DMS153 treated with DMSO at 0.1 percent for 48 hours (cell line): ENCODE measurements at regions not wholly inside any gene's neighbourhood (a gene's known extent, or its start where the extent isn't known, plus 50 kb on each side); places are given as distances from the start of the nearest gene placed in this dataset.

ENCODE experiments used
- DNase-seq: peaks from one replicate; lab custom pipeline; 2025; ENCODE audit not compliant: unreplicated experiment; lab: John Stamatoyannopoulos, UW

DNA sequence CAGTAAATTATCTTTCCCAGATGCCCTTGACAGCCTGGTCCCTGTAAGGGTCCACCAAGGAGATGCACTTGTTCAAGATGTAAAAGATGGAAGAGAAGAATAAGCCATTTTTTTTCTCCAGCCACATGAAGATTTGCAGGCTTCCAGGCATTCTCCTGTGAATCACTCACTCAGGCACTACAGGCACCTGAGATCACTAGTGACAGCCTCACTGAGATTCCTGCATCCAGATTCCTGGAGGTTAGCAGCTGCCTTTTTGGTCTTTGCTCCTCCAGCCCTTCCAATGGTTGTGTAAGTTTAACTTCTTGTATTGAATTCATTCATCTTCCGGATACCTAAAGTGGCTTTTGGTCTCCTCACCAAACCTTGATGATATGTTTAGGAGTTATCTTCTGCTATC is 630.2 kb upstream of the CADM1 start:
- no peak for DNase-seq

DNA sequence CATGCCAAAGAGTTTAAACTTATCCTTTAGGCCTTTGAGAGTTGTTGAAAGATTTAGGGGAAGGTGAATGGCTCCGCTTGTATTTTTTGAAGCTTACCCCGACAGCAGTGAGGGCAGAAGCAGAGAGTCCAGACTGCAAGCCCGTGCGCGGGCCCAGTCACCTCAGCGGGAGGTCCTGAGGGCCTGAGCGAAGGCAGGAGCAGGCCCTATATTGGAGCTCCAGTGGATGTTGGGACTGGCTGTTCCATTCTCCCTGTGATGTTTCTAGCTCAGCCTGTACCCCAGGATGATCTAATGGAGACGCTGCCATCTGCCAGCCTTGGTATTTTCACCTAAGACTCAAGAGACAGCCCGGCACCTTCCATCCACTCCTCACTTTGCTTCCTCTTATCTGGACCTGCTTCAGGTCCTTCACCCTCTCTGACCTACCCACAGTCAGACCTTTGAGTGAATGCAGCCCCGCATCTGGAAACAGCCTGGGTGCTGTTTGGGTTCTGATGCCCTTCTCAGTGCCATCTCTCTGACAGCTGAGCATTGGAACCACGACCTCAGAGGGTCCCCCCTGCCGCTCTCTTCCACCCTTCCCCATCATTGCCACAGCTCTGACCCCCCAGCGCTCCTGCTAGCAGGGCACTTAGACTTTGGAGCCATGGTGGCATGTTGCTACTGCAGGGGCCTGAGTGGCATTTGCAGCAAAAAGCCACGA is 628.2 kb upstream of the CADM1 start:
- DNase-seq, result no peak

DNA sequence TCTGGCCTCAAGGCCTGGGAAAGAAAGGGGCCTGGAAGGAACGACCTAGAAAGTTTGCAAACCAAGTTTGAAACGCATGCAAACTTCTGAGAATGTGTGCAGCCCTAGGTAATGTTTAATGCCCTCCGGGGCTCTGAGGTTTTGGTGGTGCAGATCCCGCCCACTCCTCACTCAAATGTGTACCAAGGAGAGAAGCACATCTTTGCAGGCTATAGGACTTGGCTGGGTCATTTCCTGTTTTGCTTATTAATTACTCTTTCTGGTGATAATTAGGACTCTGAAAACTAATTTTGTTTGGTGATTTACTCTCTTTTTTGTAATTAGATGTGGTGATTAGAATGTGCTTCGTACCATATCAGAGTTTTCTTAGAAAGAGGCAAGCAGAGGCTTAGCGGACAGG is 625.9 kb upstream of the CADM1 start:
- DNase-seq, result no peak

DNA sequence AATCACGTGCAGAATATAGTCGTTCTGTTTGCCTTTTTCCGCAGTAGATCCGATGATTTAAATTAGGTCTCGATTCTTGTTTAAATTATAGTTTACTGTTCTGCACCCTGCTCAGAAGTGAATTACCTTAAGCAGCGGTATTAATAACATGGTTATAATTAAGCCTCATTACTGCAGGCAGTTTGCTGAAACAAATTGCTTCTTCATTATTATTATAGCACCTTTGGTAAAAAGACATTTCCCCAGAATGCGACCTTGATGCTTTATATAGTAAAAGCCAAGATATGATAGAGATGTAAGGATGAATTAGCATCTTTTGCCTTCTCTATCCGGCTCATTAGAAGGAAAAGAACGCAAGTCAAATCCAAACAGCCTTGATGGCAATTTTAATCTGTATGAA is 625.2 kb upstream of the CADM1 start:
- DNase-seq, result no peak

DNA sequence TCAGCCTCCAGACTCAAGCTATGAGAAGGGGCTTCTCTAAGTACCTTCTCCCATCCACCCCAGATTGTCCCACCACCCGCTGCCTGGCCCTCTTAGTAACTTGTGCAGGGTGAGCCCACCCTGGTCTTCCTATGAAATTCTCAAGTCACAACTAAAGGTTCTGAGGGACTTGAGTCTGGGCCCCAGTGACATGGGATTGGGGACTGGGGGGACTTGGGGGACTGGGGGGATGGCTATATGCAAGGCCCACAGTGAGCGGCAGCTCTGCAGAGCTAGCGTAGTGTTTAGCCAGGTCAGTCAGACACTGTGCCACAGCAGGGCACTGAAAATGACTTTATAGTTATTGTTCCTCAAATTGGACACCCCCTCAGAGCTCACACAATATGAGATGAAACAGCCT is 622.3 kb upstream of the CADM1 start:
- no peak for DNase-seq

DNA sequence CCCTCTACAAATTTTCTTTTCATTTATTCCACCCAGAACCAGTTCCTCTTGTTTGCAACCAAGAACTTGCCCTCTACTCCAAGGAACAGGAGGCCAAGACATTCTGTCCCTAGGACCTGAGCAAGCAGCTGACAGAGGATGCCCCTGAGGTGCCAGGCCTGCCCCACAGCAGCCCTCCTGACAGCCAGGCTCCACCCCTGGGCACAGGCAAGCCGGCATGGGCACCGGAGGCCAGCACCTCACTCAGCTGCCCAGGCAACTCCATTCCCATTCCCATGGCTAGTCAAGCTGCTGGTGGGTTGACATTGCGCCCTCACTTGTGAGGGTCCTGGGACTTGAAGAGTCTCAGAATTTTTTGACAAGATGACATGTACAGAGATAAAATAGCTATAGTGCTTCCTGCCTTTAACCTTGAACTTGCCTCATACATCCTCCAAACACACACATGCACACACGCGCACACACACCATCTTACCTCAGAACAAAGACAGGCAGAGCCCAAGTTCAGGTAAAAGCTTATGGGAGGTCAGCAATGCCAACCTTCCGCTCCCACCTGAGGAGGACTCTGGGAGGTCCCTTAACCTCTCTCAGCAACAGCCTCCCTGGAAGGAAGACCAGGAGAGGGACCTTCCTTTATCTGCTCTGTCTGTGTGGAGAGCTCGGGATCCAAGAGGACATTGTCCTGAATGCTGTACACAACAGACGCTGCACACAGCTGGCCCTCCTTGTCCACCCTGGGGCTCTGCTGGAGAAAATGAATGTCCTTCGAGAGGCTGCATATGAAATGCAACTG is 620.9 kb upstream of the CADM1 start:
- DNase-seq, result no peak

DNA sequence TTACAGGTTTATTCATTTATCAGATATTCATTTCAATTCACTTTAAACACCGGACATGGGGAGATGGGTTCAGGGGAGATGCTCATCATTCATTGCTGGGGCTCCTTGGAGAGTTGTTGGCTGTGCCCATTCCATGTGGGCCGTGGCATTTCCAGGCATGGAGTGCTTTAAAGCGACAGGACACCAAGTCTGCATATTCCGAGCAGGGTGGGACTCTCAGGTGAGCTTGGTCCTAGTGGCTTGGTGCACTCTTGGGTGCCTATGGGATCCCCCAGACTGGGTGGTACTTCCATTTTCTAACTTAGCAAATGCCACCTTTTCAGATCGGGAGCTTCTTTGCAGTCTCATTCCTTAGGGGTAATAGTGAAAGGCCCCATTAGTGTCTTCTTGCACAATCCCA is 619.5 kb upstream of the CADM1 start:
- DNase-seq, result no peak

DNA sequence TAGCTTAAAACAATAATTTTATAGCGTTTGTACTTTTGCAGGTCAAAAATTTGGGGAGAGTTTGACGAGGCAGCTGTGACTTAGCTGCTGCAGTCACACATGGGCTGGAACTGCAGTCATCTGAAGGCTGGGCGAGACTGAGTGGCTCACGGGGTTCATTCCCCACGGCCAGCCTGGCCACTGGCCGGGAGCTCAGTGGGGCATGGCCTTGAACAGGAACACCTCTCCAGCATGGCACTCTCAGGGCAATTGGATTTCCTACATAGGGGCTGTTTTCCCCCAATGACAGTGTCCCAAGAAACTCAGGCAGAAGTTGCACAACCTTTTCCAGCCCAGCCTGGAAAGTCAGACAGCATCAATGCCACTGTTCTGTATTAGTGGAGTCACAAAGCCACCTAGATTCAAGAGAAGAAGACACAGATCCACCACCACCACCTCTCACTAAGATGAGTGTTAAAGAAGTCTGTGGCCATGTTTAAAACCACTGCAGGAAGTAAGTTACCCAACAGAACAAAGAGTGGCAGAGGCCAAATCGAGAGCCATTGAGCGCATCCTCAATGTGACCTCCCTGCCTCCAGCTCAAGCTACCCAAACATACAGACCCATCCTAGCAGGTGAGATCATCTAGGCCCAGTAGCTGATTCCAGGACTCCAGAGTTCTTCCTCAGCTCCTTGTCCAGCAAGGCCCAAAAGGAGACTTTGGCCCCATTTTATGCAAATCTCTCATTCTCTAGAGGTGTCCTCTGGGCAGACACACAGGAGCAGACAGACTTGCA is 618.7 kb upstream of the CADM1 start:
- no peak for DNase-seq

DNA sequence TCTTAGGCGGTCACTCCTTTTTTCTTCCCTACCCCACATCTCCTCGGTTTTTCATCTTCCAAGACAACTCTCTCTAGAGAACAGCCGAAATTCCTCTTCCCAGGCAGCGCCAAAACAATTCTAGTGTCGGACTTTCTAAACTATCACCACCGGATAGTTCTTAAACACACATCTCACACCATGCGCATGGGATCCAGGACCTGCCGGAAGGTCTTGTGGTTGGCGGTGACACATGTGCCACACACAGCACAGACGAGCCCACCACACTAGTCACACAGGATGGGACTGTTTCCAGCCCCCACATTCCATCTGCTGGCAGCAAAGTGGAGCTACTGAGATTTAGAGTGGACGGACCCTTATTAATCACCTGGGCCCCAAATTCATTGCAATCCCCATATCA is 614.9 kb upstream of the CADM1 start:
- DNase-seq, result no peak

DNA sequence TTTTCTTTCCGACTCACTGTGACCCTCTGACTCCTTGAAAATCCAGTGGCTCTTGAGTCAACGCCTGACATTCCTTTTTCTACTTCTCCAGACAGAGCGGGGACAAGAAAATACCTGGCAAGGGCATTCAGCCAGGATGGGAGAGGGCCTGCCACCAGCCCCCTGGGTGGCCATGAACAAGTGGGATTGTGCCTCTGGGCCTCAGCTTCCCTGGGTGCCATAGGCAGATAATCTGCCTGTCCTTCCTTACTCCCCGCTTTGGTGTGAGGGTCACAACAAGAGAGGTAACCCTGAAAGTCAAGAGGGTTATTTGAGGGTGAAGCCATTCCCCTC is 613.9 kb upstream of the CADM1 start:
- no peak for DNase-seq

DNA sequence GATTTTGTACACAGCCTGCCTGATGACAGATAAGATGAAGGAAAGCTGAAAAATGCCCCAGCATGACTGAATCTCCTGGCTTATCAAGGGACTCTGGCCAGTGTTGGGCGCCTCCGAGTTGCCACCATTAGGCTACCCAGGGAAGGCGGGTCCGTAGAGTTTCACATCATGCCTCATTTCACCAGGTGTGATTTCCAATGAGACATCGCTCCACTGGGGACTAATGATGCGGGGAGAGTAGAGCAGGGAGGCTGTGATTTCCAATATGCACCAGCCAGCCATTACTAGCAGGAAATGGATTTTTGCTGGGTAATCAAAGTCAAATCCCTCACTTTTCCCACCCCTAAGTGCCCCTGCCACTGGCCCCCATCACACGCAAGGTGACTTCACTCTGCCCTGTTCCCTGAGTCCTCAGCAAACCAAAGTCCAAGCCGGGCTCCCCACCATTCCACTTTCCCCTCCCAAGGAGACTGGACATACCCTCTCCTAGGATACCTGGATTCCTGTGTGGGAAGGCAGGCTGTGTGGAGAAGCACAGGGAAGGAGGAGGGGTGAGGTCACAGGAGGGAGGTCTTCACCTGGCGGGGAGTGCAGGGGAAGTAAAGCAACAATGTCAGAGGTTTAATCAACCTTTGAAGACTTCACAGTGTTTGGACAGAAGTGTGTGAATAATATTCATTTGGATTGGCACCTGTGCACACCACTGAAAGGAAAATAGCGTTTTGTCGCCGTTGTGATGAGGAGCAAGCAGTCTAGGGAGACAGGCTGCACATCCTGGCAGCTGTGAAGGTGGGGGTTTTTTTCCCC is 613.3 kb upstream of the CADM1 start:
- DNase-seq, result no peak

DNA sequence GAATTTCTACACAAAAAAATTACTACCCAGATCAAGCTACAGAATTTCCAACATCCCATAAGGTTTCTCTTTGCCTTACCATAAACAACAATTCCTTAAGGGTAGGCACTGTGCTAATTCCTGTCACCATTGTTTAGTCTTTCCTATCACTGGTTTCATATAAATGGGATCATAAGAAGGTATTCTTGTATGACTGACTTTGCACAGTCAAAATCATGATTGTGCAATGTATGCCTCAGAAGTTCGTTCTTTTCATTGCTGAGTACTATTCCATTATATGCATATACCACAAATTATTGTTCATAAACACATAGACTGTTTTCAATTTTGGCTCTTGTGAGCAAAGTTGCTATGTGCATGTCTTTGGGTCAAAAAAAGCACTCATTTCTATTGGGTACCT is 611.6 kb upstream of the CADM1 start:
- no peak for DNase-seq

DNA sequence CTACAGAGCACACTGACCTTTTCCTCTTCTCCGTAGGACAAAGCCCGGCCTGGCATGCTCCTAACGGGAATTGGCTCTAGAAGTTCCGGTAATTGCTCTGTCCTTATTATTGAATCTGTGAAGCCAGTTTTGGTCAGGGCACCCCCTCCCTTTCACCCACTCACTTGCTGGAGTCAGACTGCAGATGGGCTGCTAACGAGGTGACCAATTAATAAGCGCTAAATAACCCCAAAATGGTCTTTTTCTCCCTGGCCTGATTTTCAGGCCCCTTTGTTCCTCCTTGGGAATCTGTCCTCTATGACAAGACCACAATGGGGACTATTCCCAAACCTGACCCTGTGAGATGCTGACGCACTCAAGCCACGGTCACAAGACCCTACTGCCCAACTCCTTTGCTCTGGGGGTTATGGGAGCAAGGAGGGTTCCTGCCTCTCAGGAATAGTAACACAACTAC is 610.0 kb upstream of the CADM1 start:
- DNase-seq, result no peak

DNA sequence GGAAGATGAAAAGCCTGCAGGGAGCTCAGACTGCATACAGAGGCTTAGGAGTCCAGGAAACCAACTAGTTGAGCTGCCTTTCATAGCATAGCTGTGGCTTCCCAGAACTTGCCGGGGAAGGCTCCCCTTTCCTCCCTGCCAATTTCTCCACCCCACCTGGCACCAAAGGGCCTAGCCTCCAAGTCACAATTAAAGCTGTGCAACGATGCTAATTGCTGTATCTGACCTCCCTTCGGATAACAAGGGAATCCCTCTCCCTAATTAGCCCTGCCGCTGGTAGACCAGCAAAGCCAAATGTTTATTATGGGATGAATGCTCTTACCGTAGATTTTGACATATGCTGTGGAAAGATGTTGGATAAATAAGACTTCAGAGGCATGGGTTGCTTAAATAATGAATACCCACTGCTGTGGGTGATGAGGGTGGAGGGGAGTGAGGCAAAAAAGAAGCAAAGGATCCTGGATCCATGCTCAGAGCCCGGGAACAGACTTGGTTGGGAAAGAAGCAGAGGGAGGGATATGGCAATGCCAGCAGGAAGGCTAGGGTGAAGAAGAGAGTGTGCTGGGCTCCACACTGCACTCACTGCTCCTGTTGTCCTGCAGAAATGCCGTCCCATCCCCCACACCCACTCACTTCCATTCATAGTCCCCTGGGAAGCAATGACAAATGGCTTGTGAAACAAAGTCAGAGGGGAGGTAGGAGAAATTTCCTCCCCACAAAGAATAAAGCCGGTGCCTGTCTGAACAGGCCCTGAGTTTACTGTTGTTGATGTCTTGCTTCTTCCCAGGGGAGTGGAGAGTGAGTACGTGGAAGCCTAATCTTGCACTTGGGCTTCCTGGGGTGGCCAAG is 608.1 kb upstream of the CADM1 start:
- DNase-seq, result no peak

DNA sequence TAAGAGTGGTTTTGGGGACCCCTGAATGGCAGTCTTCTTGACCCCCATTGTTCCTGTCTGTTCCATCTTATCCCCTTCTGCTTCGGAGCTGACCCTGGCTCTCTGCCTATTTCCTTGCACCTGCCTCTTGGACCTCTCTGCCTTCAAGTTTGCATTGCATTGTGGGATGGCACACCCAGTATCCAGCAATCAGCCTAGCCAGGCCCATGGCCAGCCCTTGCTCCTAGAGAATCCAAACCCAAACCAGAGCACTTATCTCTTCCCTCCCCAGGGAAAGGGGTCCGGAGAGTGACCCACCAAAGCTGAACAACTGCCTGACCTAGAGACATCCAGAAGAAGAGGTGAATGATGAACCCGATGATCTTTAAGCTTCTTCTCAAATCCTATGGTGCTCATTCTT is 607.3 kb upstream of the CADM1 start:
- DNase-seq, result no peak

DNA sequence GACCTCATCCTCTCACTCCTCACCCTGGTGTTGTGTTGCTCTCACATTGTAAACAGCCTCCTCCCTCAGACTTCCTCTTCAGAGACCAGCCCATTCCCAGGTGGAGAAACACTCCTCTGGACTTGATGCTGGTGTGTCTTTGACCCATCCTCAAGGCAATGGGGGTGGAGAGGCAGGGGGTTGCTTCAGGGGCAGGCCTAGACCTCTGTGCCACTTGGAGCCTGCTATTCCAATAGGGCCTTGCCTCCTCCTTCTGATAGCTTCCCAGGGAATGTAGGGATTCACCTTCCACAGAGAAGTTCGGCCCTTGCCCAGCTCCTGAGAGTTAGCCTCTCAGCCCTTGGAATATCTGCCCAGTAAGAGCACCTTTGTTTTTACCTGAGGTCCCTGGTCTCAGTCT is 606.6 kb upstream of the CADM1 start:
- DNase-seq, result no peak

DNA sequence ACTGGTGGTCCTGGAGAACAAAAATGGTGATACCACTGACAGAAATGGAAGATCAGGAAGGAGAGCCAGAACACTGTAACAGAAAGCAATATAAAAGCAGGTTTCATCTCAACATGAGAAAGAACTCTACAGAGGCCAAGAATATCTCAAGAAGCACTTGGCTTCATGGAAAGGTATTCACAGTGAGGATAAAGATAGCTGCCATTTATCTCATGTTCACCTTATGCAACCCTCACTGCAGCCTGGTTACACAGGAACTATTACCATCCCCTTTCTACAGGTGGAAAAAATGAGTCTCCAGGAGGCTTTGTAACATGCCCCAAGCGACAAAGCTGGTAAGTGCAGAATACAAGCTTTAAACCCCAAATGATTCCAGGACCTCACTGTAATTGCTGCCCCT is 606.1 kb upstream of the CADM1 start:
- DNase-seq, result no peak

DNA sequence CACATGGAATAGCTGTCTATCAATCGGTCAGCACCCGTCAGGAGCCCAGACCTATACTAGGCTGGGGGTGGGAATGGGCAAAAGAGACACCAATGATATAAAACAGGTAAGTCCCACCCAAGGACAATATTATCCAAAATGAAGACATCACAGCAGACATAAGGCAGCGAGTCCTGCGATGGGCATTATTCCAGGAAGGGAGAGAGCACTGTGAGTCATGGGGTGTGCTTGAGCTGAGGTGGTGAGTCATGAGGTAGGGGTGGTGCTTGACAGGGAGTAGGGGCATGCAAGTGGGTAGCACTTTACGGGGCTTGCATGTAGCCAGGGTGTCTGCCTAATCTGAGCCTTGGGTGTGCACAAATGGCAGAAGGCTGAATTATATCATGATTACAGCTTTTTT is 605.0 kb upstream of the CADM1 start:
- DNase-seq, result no peak

DNA sequence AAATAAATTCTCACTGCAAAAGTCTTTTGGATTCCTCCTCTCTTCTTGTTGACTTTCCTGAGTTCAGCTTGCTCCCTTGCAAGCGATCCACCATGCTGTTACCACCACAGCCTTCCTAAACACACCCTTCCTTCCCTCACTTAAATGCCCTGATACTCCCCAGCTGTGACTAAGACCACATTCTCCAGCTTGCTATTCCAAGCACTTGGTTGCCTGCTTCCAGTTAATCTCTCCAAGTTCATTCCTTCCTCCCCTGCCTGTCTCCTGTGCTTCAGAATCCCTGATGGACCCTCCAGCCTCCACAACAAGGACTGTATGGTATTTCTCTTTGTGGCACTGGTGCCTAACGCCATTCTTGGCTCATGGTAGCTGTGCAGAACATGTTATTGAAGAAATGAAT is 603.9 kb upstream of the CADM1 start:
- DNase-seq, result no peak

DNA sequence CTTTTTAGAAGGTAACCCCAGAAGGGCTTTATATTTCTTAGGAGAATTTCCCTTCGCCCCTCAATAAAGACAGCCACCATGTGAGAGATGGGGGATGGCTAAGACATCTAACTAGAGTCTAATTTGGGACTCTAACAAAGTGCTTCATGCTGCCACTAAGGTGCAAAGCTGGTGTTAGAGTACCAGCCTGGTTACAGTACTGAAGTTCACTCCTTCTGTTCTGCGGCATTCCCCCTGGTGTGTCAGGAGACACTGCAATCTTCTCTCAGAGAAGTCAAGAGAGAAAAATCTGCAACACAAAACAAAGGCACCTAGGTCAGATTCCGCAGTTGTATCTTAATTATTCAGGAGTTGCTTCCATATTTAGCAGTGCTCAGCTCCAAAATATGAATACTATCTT is 603.0 kb upstream of the CADM1 start:
- no peak for DNase-seq
